Posterior cingulate gyrus (tissue), 11 donors: ENCODE measurements at regions not wholly inside any gene's neighbourhood (a gene's known extent, or its start where the extent isn't known, plus 50 kb on each side); places are given as distances from the start of the nearest gene placed in this dataset.
"Not testable (repeated sequence)": the region's sequence is repeated elsewhere in the genome, so short reads cannot be mapped to it uniquely, and the experiment has no call there.

Experiments used
- DNase-seq, 10 donors: peaks; one replicate each; pipeline versions ENCODE4 v3.0.0 to v3.0.0-alpha.2; 2020 to 2021; ENCODE audit warnings: mixed read lengths in 3 of 10
- intact Hi-C: fragments of 100-400 bp; cut with DNase I; formaldehyde crosslinking; loops from one replicate; pipeline ENCODE4 v1.15.1; 2023

DNA sequence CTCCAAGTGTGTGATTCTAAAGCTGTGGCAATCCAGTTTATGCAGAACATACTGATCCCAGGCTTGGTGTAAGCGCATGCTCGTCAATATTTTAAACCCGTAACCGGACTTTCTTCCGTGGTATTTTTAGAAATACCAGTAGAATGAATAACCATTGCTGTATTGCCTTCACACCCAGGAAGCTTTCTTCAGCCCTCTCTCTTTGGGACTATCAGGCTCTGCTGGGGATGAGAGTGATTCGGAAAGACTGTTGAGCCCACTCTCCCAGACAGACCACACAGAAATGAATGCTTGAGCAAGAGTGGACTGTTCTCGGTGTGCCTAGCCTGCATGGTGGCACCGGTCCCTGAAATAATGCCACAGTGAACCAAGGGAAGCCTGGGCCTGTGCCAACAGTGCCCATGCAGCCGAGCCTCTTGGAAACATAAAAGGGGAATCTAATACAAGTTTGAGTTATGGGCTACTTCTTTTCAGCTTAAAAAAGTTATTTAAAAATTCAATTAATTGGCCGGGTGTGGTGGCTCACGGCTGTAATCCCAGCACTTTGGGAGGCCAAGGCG lies 89.9 kb upstream of the ELAC2 start:
- DNase-seq: no peak
- intact Hi-C loops: loop anchor here (10.0 kb wide), 1 partner anchor 63 kb away; no protein-coding TSS in a partner anchor

GRCh38 chr17:13106171-13106570 lies 88.3 kb upstream of the ELAC2 start:
- DNase-seq: no peak
- intact Hi-C loops: loop anchor here (10.0 kb wide), 1 partner anchor 61 kb away; no protein-coding TSS in a partner anchor

GRCh38 chr17:13104576-13104975 lies 86.7 kb upstream of the ELAC2 start:
- DNase-seq: no peak
- intact Hi-C loops: loop anchor here (10.0 kb wide), 1 partner anchor 60 kb away; no protein-coding TSS in a partner anchor

GRCh38 chr17:13102477-13102876 lies 84.7 kb upstream of the ELAC2 start:
- no peak for DNase-seq
- intact Hi-C loops: loop anchor here (10.0 kb wide), 1 partner anchor 58 kb away; no protein-coding TSS in a partner anchor

DNA sequence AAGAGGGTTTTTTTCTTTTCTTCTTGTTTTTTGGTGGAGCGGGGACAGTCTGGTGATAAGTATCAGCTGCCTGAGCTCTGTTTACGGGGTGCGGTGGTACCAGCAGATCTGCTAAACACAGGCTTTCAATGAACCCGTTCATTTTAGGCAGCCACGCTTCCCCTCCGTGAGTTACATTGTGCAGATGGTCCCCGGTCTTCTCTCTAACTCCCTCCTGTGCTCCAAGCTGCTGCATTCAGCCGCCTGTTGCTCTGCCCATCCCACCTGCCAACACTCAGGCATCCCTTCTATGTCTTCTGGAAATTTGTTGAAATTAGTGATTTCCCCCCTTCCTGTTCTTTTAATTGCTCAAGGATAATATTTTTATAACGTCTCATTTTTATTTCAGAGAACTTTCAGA lies 82.1 kb upstream of the ELAC2 start:
- intact Hi-C loops: loop anchor here (10.0 kb wide), 1 partner anchor 55 kb away; no protein-coding TSS in a partner anchor
- no peak for DNase-seq

DNA sequence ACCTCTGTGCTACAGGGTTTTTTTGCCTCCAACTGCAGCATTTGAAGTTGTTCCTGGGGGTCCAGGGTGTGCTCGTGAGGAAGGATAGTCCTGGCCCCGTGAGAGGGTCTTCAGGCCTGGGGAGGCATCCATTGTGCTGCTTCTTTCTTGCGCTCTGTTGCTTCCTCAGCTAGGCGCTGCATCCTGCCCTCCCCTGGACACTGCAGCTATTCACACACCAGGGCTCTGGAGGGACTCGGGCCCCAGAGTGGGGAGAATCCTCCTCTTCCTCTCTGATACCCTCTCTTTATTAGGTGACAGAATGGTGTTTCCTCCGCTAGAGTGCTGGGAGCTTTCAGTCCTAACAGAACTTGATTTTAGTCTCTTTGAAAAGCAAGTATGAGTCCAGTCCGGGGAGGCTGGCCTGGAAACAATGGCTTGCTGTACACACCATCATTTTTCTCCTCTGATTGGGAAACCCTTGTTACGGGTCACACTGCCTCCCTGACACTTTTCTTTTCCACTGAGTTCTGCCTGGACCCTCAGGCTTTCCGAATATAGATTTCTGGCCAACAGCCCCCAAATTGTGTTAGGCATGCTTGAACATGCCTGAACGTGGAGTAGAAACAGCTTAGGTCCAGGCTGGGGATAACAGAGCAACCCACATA lies 81.4 kb upstream of the ELAC2 start:
- DNase-seq: no peak
- intact Hi-C loops: no loop called here

- intact Hi-C loops: no loop called here
- DNase-seq: no peak
These were observed 78.5 kb upstream of the ELAC2 start for GRCh38 chr17:13096291-13096690.

- intact Hi-C loops, DNase-seq: not testable (repeated sequence)
These were observed 74.2 kb upstream of the ELAC2 start for GRCh38 chr17:13092010-13092409.

- intact Hi-C loops: no loop called here
- no peak for DNase-seq
These were observed 70.8 kb upstream of the ELAC2 start for GRCh38 chr17:13088666-13089065.

DNA sequence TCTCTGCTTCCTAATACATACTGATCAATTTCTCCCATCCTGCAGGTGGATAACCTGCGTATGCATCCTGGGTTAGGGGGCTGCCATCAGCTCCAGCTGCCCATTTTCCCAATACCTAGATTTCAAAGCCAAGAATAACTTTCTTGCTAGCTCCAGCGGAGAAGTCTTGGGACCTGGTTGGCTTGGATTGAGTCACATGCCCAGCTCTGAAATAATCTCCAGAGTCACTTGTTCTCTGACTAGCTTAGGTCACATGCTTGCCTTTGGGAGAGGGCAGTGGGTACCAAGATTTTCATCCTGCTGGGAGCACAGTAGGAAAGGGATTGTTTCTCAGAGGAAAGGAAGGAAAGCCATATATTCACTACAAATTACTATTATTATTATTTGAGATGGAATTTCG lies 70.0 kb upstream of the ELAC2 start:
- DNase-seq: no peak
- intact Hi-C loops: no loop called here

- no peak for DNase-seq
- intact Hi-C loops: no loop called here
These were observed 68.4 kb upstream of the ELAC2 start for GRCh38 chr17:13086142-13086769.

- intact Hi-C loops: no loop called here
These were observed 67.8 kb upstream of the ELAC2 start for GRCh38 chr17:13085578-13085977.

GRCh38 chr17:13084420-13084819 lies 66.6 kb upstream of the ELAC2 start:
- intact Hi-C loops: no loop called here
- DNase-seq: no peak

More at GRCh38 chr17:13085578-13085977, 67.8 kb upstream of the ELAC2 start:
- DNase-seq: no peak

GRCh38 chr17:13078591-13079385 lies 61.0 kb upstream of the ELAC2 start:
- DNase-seq: no peak

DNA sequence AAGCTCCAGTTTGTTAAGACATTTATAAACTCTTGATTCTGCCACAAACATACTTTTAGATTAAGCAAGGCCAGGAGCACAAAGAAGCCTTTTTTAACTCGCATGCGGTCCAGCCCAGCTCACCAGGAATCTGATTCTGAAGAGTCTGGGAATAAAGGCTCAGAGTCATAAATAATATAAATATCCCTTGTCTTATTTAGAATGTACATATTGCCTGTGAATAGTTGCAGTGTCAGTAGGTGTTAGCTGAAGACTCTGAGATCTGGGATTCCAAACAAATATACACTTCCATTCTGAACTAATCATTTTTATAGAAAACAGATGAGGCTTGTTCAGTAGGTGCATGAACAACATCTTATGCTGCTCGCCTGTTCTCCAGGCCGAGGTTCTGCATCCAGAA lies 59.1 kb upstream of the ELAC2 start:
- no peak for DNase-seq
- intact Hi-C loops: no loop called here

More at GRCh38 chr17:13078591-13079385, 61.0 kb upstream of the ELAC2 start:
- intact Hi-C loops: no loop called here

- intact Hi-C loops: no loop called here
- no peak for DNase-seq
These were observed 56.2 kb upstream of the ELAC2 start for GRCh38 chr17:13074026-13074425.

DNA sequence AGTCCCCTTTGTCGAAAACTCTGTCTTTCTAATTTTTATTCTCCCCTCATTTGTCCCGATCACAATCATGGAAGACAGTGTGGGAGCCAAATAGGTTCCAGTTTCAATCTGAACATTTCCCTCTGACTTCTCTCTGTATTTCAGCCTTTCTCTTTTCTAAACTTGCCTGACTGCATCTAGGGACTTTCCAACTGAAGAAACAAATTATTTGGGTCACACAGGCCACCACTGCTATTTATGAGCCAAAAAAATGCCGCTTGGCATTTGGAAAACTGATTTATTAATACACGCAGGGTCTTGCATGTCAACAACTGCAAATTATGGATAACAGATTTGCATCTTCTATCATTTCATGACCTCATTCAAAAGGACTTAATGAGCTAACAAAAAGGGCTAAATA lies 55.2 kb upstream of the ELAC2 start:
- no peak for DNase-seq
- intact Hi-C loops: no loop called here

- intact Hi-C loops: no loop called here
- no peak for DNase-seq
These were observed 52.9 kb upstream of the ELAC2 start for GRCh38 chr17:13070732-13071131.

DNA sequence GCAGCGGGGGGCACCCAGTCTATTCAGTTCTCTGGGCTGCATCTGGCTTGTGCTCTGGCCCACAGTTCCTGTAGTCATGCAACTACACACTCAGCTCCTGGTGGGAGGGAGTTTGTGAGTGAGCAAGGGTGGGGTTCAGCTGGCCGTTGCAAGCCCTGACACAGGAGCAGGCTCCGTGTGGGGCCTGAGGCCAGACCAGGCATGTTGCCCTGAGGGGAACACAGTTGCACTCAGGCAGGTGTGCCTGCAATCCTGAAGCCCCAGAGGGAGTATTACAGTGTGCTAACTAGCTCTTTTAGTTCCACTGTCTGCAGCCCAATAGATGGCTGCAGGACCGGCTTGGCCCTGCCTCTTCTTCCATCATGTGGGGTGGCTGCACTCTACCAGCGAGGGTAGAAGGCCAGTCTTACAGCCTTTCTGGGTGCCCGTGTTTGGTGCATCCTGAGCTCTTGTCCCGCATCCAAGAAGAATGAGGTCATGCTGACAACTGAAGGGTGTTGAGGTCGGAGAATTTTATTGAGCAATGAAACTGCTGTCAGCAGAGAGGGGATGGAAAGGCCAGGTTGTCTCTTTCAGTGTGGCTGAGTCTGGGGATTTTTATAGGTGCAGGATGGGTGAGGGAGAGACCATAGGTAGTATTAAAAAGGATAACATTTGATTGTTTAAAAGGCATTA lies 49.9 kb upstream of the ELAC2 start:
- intact Hi-C loops: no loop called here
- DNase-seq: no peak
